Endothelial cell of umbilical vein (primary cell): ENCODE measurements at regions not wholly inside any gene's neighbourhood (a gene's known extent, or its start where the extent isn't known, plus 50 kb on each side); places are given as distances from the start of the nearest gene placed in this dataset.

Source experiments
- BruUV-seq: library from RNA; stranded (reverse); fragments of 400-500 nt; replicated peaks from 2 replicates; lab custom pipeline; 2021; lab: Mats Ljungman, UMichigan
- CTCF ChIA-PET: fragments of 300-600, 350-600 bp; sonication (Branson Sonifier 250); formaldehyde crosslinking; loops from one replicate; lab custom pipeline; 2021; ENCODE audit warnings: antibody characterized with exemption, inconsistent platforms; lab: Charles Lee
- POLR2A ChIA-PET: fragments of 300-600, 350-600 bp; sonication (Branson Sonifier 250); formaldehyde crosslinking; loops from one replicate; lab custom pipeline; 2021; ENCODE audit warnings: antibody characterized with exemption, inconsistent platforms; lab: Charles Lee
- DNase-seq: peaks from one replicate; pipeline ENCODE4 v3.0.0-alpha.2; 2011; ENCODE audit warnings: low read depth, low spot score
- FAIRE-seq: peaks from 2 replicates; lab custom pipeline; 2011; peaks lifted over from hg19 to GRCh38; lab: Jason Lieb, UNC
- H2AFZ ChIP-seq: 2 replicates; pipeline ENCODE4 v1.6.0; 2012; ENCODE audit warnings: low read depth, low read length, control low read depth, inconsistent platforms
- H3K27ac ChIP-seq: 2 replicates; pipeline ENCODE4 v1.5.1; 2011; ENCODE audit warnings: low read depth, mild to moderate bottlenecking, control low read depth, low read length, moderate library complexity; ENCODE audit not compliant: insufficient read depth
- H3K27me3 ChIP-seq, 2 experiments: 2 replicates each; pipeline versions ENCODE4 v1.6.0 to v1.6.1; 2011; ENCODE audit warnings: low read length in 2 of 2, mixed read lengths in 1 of 2; ENCODE audit not compliant: control insufficient read depth in 2 of 2, insufficient read depth in 2 of 2
- H3K36me3 ChIP-seq, 2 experiments: 2 replicates in 1 of 2; 3 replicates in 1 of 2; pipeline ENCODE4 v1.5.1; 2011; ENCODE audit warnings: low read length in 2 of 2, mild to moderate bottlenecking in 1 of 2, moderate library complexity in 1 of 2; ENCODE audit not compliant: control insufficient read depth in 2 of 2, insufficient read depth in 2 of 2; ENCODE audit errors: extremely low read depth in 1 of 2
- H3K4me1 ChIP-seq: 3 replicates; pipeline ENCODE4 v1.5.1; 2011; ENCODE audit warnings: mild to moderate bottlenecking, low read length; ENCODE audit not compliant: control insufficient read depth, insufficient read depth; ENCODE audit errors: extremely low read depth
- H3K4me2 ChIP-seq: 2 replicates; pipeline ENCODE4 v1.6.1; 2011; ENCODE audit warnings: low read length, control low read depth, mixed read lengths; ENCODE audit not compliant: insufficient read depth
- H3K4me3 ChIP-seq, 3 experiments: fragments of 200-600 bp in 1 of 3; sonication (generic), shearing (Covaris generic) in 1 of 3; replicated peaks in 1 of 3; 2 replicates each; pipeline ENCODE4 v1.5.1; 2011 to 2016; ENCODE audit warnings: control low read depth in 3 of 3, low read length in 3 of 3, mild to moderate bottlenecking in 2 of 3, inconsistent platforms in 1 of 3, low read depth in 1 of 3, moderate library complexity in 1 of 3; ENCODE audit not compliant: insufficient read depth in 1 of 3
- H3K79me2 ChIP-seq: 2 replicates; pipeline ENCODE4 v1.6.0; 2012; ENCODE audit warnings: low read length, inconsistent platforms; ENCODE audit not compliant: control insufficient read depth, insufficient read depth
- H3K9ac ChIP-seq: replicated peaks from 2 replicates; pipeline ENCODE3; 2011; ENCODE audit warnings: low read length, control low read depth; ENCODE audit not compliant: insufficient read depth; ENCODE audit errors: extremely low read depth
- H3K9me1 ChIP-seq: replicated peaks from 3 replicates; pipeline ENCODE4 v1.6.0; 2011; ENCODE audit warnings: mild to moderate bottlenecking, low read length; ENCODE audit not compliant: control insufficient read depth, insufficient read depth; ENCODE audit errors: extremely low read depth
- H3K9me3 ChIP-seq: replicated peaks from 2 replicates; pipeline ENCODE4 v1.5.1; 2012; ENCODE audit warnings: low read length, inconsistent platforms; ENCODE audit not compliant: control insufficient read depth, insufficient read depth
- H4K20me1 ChIP-seq: replicated peaks from 2 replicates; pipeline ENCODE3; 2011; ENCODE audit warnings: mild to moderate bottlenecking, low read length; ENCODE audit not compliant: control insufficient read depth, insufficient read depth; ENCODE audit errors: extremely low read depth
- CTCF ChIP-seq, 2 donors: IDR thresholded peaks; 1 replicate in 1 of 2; 2 replicates in 1 of 2; pipeline ENCODE4 v1.5.1; 2011; ENCODE audit warnings: low read length in 2 of 2, mild to moderate bottlenecking in 2 of 2, moderate library complexity in 2 of 2, control low read depth in 1 of 2, inconsistent platforms in 1 of 2, low read depth in 1 of 2; ENCODE audit not compliant: insufficient read depth in 1 of 2; ENCODE audit errors: extremely low read depth in 1 of 2
- EZH2 ChIP-seq: IDR thresholded peaks from 2 replicates; pipeline ENCODE4 v1.6.1; 2012; ENCODE audit warnings: borderline replicate concordance, low read depth, mild to moderate bottlenecking, moderate library complexity, low read length, inconsistent platforms; ENCODE audit not compliant: severe bottlenecking
- FOS ChIP-seq: IDR thresholded peaks from 2 replicates; pipeline ENCODE4 v1.6.1; 2011; ENCODE audit warnings: mild to moderate bottlenecking, low read length, moderate library complexity, borderline replicate concordance; ENCODE audit not compliant: insufficient read depth
- GATA2 ChIP-seq: IDR thresholded peaks from 2 replicates; pipeline ENCODE4 v1.7.0; 2011; ENCODE audit warnings: low read depth, mild to moderate bottlenecking, moderate library complexity, mixed read lengths, low read length; ENCODE audit not compliant: insufficient read length, insufficient read depth
- JUN ChIP-seq: IDR thresholded peaks from 2 replicates; pipeline ENCODE4 v1.6.1; 2011; ENCODE audit warnings: borderline replicate concordance, low read depth; ENCODE audit not compliant: insufficient read length, insufficient read depth
- MAX ChIP-seq: IDR thresholded peaks from 2 replicates; pipeline ENCODE4 v1.6.1; 2011; ENCODE audit not compliant: insufficient read depth, insufficient read length
- MYC ChIP-seq: IDR thresholded peaks from one replicate; pipeline ENCODE4 v1.6.1; 2011; ENCODE audit warnings: mild to moderate bottlenecking, low read depth, low read length
- POLR2A ChIP-seq: IDR thresholded peaks from 2 replicates; pipeline ENCODE4 v1.6.1; 2012; ENCODE audit warnings: low read depth, mild to moderate bottlenecking, control low read depth, low read length
- POLR2AphosphoS5 ChIP-seq: IDR thresholded peaks from 2 replicates; pipeline ENCODE4 v1.6.1; 2012; ENCODE audit warnings: low read depth, mild to moderate bottlenecking, control low read depth, low read length, moderate library complexity; ENCODE audit not compliant: insufficient read depth
- dilution Hi-C: fragments of 300-500 bp; cut with MboI; formaldehyde crosslinking; loops from one replicate; pipeline ENCODE4 v1.15.0; 2019; ENCODE audit warnings: low sequenced_read_pairs; ENCODE audit not compliant: extremely low pct_ligation_motif_present
- intact Hi-C: fragments of 100-400 bp; cut with micrococcal nuclease; formaldehyde crosslinking; loops from one replicate; pipeline ENCODE4 v1.10.0; 2022

- dilution Hi-C loops (no loop called here), intact Hi-C loops (no loop called here)
- Histone ChIP-seq H3K4me1 (no peaks in the 10 kb centered on the region), H4K20me1 (no peaks in the 10 kb centered on the region), H3K4me3 (no peak overlapping the region), H3K9me1 (no peaks in the 10 kb centered on the region), H3K36me3 (no peaks in the 10 kb centered on the region), H2AFZ (no peak overlapping the region), H3K27ac (no peak overlapping the region), H3K79me2 (no peaks in the 10 kb centered on the region), H3K27me3 (no peaks in the 10 kb centered on the region), H3K4me2 (no peak overlapping the region), H3K9me3 (no peaks in the 10 kb centered on the region), H3K9ac (no peak overlapping the region)
- BruUV-seq = no TSS peak
- FAIRE-seq (no peak), DNase-seq (no peak)
- no peak for TF ChIP-seq POLR2AphosphoS5
- no peak for TF ChIP-seq JUN
- no peak for TF ChIP-seq POLR2A
- TF ChIP-seq MAX = no peak
- no peak for TF ChIP-seq CTCF (IDR thresholded peaks at IDR 0.05; ENCODE audit: extremely low read depth in 1 of 2, insufficient read depth in 1 of 2, low read depth in 1 of 2, low read length in 2 of 2)
- no peak for TF ChIP-seq MYC
- TF ChIP-seq EZH2 = no peak
- TF ChIP-seq GATA2 = no peak
- no peak for TF ChIP-seq FOS
- ChIA-PET POLR2A (no interaction called here), CTCF (no interaction called here)
Observed at GRCh38 chr12:74922117-74922516, 287.5 kb downstream of the KCNC2 start.
